ENCODE measurements at regions not wholly inside any gene's neighbourhood (a gene's known extent, or its start where the extent isn't known, plus 50 kb on each side); places are given as distances from the start of the nearest gene placed in this dataset.

GRCh38 chr3:194995334-194995733 is 275.6 kb downstream of the XXYLT1 start (continued):
- TF ChIP-seq FOXA3 (CRISPR knock-in tag; IDR thresholded peaks at IDR 0.05) = peak; percentile 37
- TF ChIP-seq SRSF1 (optimal IDR thresholded peaks at IDR 0.05; ENCODE audit: low read depth, low read length) = no peak
- TF ChIP-seq, protein P1, sequence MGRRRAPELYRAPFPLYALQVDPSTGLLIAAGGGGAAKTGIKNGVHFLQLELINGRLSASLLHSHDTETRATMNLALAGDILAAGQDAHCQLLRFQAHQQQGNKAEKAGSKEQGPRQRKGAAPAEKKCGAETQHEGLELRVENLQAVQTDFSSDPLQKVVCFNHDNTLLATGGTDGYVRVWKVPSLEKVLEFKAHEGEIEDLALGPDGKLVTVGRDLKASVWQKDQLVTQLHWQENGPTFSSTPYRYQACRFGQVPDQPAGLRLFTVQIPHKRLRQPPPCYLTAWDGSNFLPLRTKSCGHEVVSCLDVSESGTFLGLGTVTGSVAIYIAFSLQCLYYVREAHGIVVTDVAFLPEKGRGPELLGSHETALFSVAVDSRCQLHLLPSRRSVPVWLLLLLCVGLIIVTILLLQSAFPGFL (CRISPR knock-in tag; IDR thresholded peaks at IDR 0.05) = no peak
- TF ChIP-seq BCL6 (CRISPR knock-in tag; IDR thresholded peaks at IDR 0.05) = peak; percentile 38; the same call in 1 of the 2 replicates
- no peak for TF ChIP-seq SRF (IDR thresholded peaks at IDR 0.05; ENCODE audit: low read depth, low read length)
- no peak for TF ChIP-seq ZNF629 (CRISPR knock-in tag; conservative IDR thresholded peaks at IDR 0.05)
- no peak for TF ChIP-seq PRPF4 (IDR thresholded peaks at IDR 0.05; ENCODE audit: low read depth, low read length, poor library complexity, severe bottlenecking)
- TF ChIP-seq ZSCAN21 (CRISPR knock-in tag; IDR thresholded peaks at IDR 0.05; ENCODE audit: borderline replicate concordance) = no peak
- TF ChIP-seq ZMYM4 (CRISPR knock-in tag; IDR thresholded peaks at IDR 0.05) = 0 out of 2 replicates have a peak, but pooled peaks have one; percentile 22
- TF ChIP-seq HOXA5 (CRISPR knock-in tag; IDR thresholded peaks at IDR 0.05) = no peak
- TF ChIP-seq ZNF460 (CRISPR knock-in tag; IDR thresholded peaks at IDR 0.05; ENCODE audit: borderline replicate concordance) = no peak
- no peak for TF ChIP-seq ADNP (CRISPR knock-in tag; IDR thresholded peaks at IDR 0.05)
- TF ChIP-seq ZNF546 (CRISPR knock-in tag; conservative IDR thresholded peaks at IDR 0.05) = no peak
- 0 out of 2 replicates have a peak, but pooled peaks have one; percentile 19 for TF ChIP-seq ZMYM3 (CRISPR knock-in tag; IDR thresholded peaks at IDR 0.05)
- TF ChIP-seq MAFG (CRISPR knock-in tag; IDR thresholded peaks at IDR 0.05) = no peak
- no peak for TF ChIP-seq ZNF570 (CRISPR knock-in tag; IDR thresholded peaks at IDR 0.05; ENCODE audit: borderline replicate concordance)
- TF ChIP-seq ZFX (CRISPR knock-in tag; IDR thresholded peaks at IDR 0.05; ENCODE audit: low read depth) = peak; percentile 46; the same call in 1 of the 2 replicates
- no peak for TF ChIP-seq THAP9 (CRISPR knock-in tag; IDR thresholded peaks at IDR 0.05; ENCODE audit: borderline replicate concordance)
- TF ChIP-seq NCOA5 (CRISPR knock-in tag; IDR thresholded peaks at IDR 0.05) = no peak
- TF ChIP-seq, protein P2, sequence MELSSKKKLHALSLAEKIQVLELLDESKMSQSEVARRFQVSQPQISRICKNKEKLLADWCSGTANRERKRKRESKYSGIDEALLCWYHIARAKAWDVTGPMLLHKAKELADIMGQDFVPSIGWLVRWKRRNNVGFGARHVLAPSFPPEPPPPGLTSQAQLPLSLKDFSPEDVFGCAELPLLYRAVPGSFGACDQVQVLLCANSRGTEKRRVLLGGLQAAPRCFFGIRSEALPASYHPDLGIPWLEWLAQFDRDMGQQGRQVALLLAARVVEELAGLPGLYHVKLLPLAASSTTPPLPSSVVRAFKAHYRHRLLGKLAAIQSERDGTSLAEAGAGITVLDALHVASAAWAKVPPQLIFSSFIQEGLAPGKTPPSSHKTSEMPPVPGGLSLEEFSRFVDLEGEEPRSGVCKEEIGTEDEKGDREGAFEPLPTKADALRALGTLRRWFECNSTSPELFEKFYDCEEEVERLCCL (CRISPR knock-in tag; IDR thresholded peaks at IDR 0.05; ENCODE audit: borderline replicate concordance) = no peak
- TF ChIP-seq HNF4A (CRISPR knock-in tag; IDR thresholded peaks at IDR 0.05) = peak; percentile 84
- TF ChIP-seq HOXA3 (CRISPR knock-in tag; IDR thresholded peaks at IDR 0.05) = peak; percentile 30; the same call in 1 of the 2 replicates
- no peak for TF ChIP-seq IRF9 (CRISPR knock-in tag; IDR thresholded peaks at IDR 0.05; ENCODE audit: borderline replicate concordance)
- no peak for TF ChIP-seq JUN (CRISPR knock-in tag; IDR thresholded peaks at IDR 0.05)
- no peak for TF ChIP-seq ZNF335 (CRISPR knock-in tag; IDR thresholded peaks at IDR 0.05)
- TF ChIP-seq ZEB1 (IDR thresholded peaks at IDR 0.05; ENCODE audit: insufficient replicate concordance, low read depth) = no peak
- no peak for TF ChIP-seq RAD51 (IDR thresholded peaks at IDR 0.05; ENCODE audit: borderline replicate concordance)
- TF ChIP-seq ZNF510 (CRISPR knock-in tag; IDR thresholded peaks at IDR 0.05; ENCODE audit: low read depth) = no peak
